ENCODE measurements at regions not wholly inside any gene's neighbourhood (a gene's known extent, or its start where the extent isn't known, plus 50 kb on each side); places are given as distances from the start of the nearest gene placed in this dataset.
"Not testable (repeated sequence)": the region's sequence is repeated elsewhere in the genome, so short reads cannot be mapped to it uniquely, and the experiment has no call there.

DNA sequence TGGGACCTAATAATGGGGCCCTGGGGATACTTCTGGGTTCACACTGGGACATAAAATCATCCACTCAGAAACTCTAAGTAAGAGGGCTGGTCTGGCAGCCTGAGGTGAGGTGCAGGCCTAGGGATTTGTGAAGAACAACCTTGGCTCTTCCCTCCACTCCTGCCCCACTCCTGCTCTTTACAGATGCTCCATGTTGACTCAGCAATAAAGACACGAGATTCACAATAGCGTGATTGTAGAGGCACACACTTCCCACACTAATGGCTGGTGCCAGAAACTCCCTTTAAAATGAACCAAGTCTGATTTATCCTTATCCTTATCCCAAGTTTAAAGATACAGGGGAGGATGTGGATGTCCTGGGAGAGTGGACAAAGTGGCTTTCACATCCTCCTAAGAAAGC, 228.2 kb downstream of the ACTR3 start:
- TF ChIP-seq, protein P1, sequence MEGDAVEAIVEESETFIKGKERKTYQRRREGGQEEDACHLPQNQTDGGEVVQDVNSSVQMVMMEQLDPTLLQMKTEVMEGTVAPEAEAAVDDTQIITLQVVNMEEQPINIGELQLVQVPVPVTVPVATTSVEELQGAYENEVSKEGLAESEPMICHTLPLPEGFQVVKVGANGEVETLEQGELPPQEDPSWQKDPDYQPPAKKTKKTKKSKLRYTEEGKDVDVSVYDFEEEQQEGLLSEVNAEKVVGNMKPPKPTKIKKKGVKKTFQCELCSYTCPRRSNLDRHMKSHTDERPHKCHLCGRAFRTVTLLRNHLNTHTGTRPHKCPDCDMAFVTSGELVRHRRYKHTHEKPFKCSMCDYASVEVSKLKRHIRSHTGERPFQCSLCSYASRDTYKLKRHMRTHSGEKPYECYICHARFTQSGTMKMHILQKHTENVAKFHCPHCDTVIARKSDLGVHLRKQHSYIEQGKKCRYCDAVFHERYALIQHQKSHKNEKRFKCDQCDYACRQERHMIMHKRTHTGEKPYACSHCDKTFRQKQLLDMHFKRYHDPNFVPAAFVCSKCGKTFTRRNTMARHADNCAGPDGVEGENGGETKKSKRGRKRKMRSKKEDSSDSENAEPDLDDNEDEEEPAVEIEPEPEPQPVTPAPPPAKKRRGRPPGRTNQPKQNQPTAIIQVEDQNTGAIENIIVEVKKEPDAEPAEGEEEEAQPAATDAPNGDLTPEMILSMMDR (conservative IDR thresholded peaks at IDR 0.05): no peak
- H3K27ac ChIP-seq: no peak overlapping the region

DNA sequence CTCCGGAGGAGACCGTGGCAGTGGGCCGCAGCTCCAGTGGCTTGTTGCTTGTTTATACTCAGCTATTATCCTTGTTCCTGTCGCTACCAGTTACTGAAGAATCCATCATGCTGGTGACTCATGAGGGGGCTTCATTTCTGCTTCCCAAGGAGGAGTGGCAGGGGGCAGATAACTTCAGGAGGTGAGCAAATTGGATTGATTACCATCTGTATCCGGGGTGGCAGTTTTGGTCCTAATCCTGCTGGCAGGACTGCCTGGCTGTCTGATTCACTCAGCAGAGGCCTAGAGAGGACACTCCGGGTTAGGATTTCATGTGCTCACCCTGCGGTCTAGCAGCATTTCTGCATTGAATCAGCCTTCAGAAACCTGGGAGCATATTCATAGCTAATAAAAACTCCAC, 230.0 kb downstream of the ACTR3 start:
- H3K27ac ChIP-seq: no peak overlapping the region
- TF ChIP-seq, protein P1 (conservative IDR thresholded peaks at IDR 0.05): no peak

DNA sequence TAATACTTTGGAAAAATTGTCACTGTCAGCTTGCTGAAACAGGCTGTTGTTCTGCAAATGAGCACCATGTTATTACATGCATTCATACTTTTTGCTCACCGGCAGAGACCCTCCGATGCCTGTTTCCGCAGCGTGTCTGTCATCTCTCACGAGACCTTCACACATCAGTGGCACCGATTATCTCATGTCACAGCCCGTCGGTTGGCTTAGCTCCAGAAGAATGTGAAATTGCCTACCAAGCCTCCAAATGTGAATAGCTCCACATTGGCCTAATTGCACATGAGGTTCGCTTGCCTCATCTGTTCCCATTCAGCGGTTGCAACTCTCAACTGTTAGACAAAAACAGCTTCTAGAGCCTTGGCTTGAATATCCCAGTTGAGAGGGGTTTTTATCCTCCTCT, 233.0 kb downstream of the ACTR3 start:
- TF ChIP-seq, protein P1 (conservative IDR thresholded peaks at IDR 0.05): no peak
- no peak overlapping the region for H3K27ac ChIP-seq

DNA sequence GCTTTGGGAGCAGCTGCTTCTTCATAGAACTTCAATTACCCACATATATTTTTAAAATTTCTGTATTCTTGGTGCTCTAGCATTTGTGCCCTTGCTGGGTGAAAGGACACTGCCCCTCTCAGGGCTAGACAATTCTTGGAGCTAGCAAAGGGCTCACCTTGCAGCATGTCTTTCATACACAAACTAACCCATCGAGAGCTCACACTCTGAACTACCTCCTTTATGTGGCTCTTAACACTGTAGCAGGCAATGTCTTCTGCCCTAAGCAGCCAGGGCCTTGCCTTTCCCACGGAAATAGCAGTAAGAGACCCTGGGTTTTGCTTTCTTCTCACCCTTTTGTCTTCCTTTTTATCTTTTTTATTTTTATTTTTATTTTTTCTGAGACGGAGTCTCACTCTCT, 234.0 kb downstream of the ACTR3 start:
- TF ChIP-seq, protein P1 (conservative IDR thresholded peaks at IDR 0.05): no peak

DNA sequence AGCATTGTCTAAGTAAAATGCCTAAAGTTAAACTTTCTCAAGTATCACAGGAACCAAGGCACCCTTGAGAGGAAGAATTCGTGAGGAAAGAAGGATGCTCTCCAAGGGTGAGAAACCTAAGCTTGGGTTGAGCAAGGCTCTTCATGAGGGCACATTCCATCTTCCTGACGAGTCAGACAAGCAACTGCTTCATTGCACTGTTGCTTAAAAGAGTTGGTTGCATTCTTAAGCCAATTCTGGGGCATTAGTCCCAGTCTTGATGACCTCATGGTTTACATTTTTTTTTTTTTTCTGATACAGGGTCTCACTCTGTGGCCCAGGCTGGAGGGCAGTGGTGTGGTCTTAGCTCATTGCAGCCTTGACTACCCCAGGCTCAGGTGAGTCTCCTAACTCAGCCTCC, 237.5 kb downstream of the ACTR3 start:
- H3K27ac ChIP-seq: no peak overlapping the region
- TF ChIP-seq, protein P1 (conservative IDR thresholded peaks at IDR 0.05): no peak

More for the DNA sequence above, 234.0 kb downstream of the ACTR3 start:
- H3K27ac ChIP-seq: no peak overlapping the region

DNA sequence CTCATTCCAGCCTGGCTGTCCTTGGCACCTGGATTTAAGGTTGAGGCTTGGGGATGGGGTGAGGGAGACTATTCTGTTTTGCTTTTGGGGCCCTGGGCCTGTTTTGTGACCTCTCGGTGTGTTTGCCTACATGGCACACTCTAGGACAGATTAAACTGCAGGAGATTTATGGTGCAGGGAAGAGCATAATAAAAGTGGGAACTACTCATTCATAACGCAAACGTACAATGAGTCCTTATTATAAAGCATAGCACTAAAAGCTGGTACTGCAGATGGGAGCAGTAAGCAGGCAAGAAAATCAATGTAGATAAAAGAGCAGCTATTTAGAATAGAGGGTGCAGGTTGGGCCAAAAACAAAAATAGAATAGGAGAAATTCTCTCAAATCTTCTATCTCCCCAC, 238.4 kb downstream of the ACTR3 start:
- TF ChIP-seq, protein P1 (conservative IDR thresholded peaks at IDR 0.05): no peak
- H3K27ac ChIP-seq: no peak overlapping the region

DNA sequence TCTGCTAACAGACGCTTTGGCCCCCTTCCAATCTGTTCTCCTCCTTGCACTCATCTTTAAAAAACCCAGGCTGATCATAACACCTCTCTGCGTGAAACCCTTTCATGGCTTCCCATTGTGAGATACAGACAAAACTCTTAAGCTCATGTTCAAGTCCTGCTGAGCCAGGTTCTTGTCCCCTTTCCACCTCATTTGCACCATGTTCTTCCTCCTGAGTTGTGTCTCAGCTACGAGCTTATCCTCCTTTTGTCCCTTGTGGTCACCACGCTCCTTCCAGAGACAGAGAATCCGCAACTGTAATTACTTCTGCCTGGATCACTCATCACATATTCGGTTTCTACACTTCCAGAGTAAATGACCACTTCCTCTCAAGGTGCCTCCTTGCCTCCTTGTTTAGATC, 238.8 kb downstream of the ACTR3 start:
- no peak overlapping the region for H3K27ac ChIP-seq

DNA sequence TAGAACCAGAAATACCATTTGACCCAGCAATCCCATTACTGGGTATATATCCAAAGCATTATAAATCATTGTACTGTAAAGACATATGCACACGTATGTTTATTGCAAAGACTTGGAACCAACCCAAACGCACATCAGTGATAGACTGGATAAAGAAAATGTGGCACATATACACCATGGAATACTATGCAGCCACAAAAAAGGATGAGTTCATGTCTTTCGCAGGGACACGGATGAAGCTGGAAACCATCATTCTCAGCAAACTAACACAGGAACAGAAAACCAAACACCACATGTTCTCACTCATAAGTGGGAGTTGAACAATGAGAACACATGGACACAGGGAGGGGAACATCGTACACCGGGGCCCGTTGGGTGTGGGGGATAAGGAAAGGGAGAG, 242.2 kb downstream of the ACTR3 start:
- H3K27ac ChIP-seq: not testable (repeated sequence)

More for the DNA sequence above, 238.8 kb downstream of the ACTR3 start:
- TF ChIP-seq, protein P1 (conservative IDR thresholded peaks at IDR 0.05): no peak
